B cell (primary cell): ENCODE measurements at regions not wholly inside any gene's neighbourhood (a gene's known extent, or its start where the extent isn't known, plus 50 kb on each side); places are given as distances from the start of the nearest gene placed in this dataset.

Experiments used
- ATAC-seq: fragments of 200-7000 bp; cut with Tn5 transposase; one replicate; pipeline ENCODE4 v1.10.0; 2021; ENCODE audit warnings: low read depth, mild to moderate bottlenecking, moderate number of reproducible peaks, moderate library complexity
- CTCF ChIA-PET: fragments of 350-600 bp; sonication (Branson Sonifier 250); formaldehyde crosslinking; loops from one replicate; lab custom pipeline; 2021; ENCODE audit warnings: antibody characterized with exemption, inconsistent platforms; lab: Charles Lee
- POLR2A ChIA-PET: fragments of 350-600 bp; sonication (Branson Sonifier 250); formaldehyde crosslinking; loops from one replicate; lab custom pipeline; 2021; ENCODE audit warnings: antibody characterized with exemption; lab: Charles Lee
- DNase-seq: peaks from one replicate; pipeline ENCODE4 v3.0.0; 2013
- H2AFZ ChIP-seq: 2 replicates; pipeline ENCODE4 v1.6.1; 2012; ENCODE audit warnings: mild to moderate bottlenecking, low read depth, low read length; ENCODE audit not compliant: insufficient read depth, poor library complexity, severe bottlenecking
- H3K27ac ChIP-seq, 2 donors: 1 replicate in 1 of 2; 2 replicates in 1 of 2; pipeline ENCODE4 v1.5.1; 2012 to 2013; ENCODE audit warnings: low read length in 2 of 2, mild to moderate bottlenecking in 2 of 2, moderate library complexity in 1 of 2
- H3K27me3 ChIP-seq, 4 experiments: fragments of 200-600 bp in 1 of 4; sonication (generic) in 1 of 4; replicated peaks in 1 of 4; 1 replicate in 2 of 4; 2 replicates in 2 of 4; pipeline versions ENCODE4 v1.6.1 to v1.7.0; 2013 to 2016; ENCODE audit warnings: low read length in 3 of 4, mild to moderate bottlenecking in 2 of 4, mixed read lengths in 1 of 4, moderate library complexity in 1 of 4; ENCODE audit not compliant: insufficient read depth in 4 of 4, control insufficient read depth in 3 of 4; ENCODE audit errors: control extremely low read depth in 1 of 4
- H3K36me3 ChIP-seq, 2 experiments: replicated peaks in 1 of 2; 1 replicate in 1 of 2; 2 replicates in 1 of 2; pipeline versions ENCODE4 v1.6.1 to v1.7.1; 2013; ENCODE audit warnings: low read length in 1 of 2; ENCODE audit not compliant: insufficient read depth in 2 of 2, control insufficient read depth in 1 of 2; ENCODE audit errors: control extremely low read depth in 1 of 2, extremely low read depth in 1 of 2
- H3K4me1 ChIP-seq, 2 donors: fragments of 200-600 bp in 1 of 2; sonication (generic) in 1 of 2; 1 replicate in 1 of 2; 2 replicates in 1 of 2; pipeline versions ENCODE4 v1.5.1 to v1.6.1; 2013 to 2017; ENCODE audit warnings: low read length in 2 of 2; ENCODE audit not compliant: control insufficient read depth in 2 of 2, insufficient read depth in 2 of 2
- H3K4me2 ChIP-seq: replicated peaks from 2 replicates; pipeline ENCODE3; 2012; ENCODE audit warnings: mild to moderate bottlenecking, low read depth, low read length; ENCODE audit not compliant: poor library complexity, severe bottlenecking
- H3K4me3 ChIP-seq, 5 experiments: fragments of 200-600 bp in 1 of 5; sonication (generic) in 1 of 5; 1 replicate in 3 of 5; 2 replicates in 2 of 5; pipeline versions ENCODE4 v1.5.1 to v1.7.0; 2011 to 2016; ENCODE audit warnings: low read length in 4 of 5, mild to moderate bottlenecking in 4 of 5, low read depth in 2 of 5, control low read depth in 1 of 5, moderate library complexity in 1 of 5; ENCODE audit not compliant: insufficient read depth in 1 of 5; ENCODE audit errors: control extremely low read depth in 1 of 5, extremely low read depth in 1 of 5
- H3K79me2 ChIP-seq: fragments of 200-600 bp; sonication (generic); one replicate; pipeline ENCODE4 v1.6.0; 2016; ENCODE audit warnings: low read length; ENCODE audit not compliant: control insufficient read depth, insufficient read depth
- H3K9ac ChIP-seq: fragments of 200-600 bp; sonication (generic); 2 replicates; pipeline ENCODE4 v1.6.1; 2017; ENCODE audit warnings: mild to moderate bottlenecking, low read length, moderate library complexity
- H3K9me3 ChIP-seq, 3 donors: one replicate each; pipeline versions ENCODE4 v1.6.1 to v1.7.1; 2013; ENCODE audit warnings: low read length in 2 of 3; ENCODE audit not compliant: control insufficient read depth in 2 of 3, insufficient read depth in 1 of 3; ENCODE audit errors: control extremely low read depth in 1 of 3
- H4K20me1 ChIP-seq: 2 replicates; pipeline ENCODE4 v1.6.0; 2012; ENCODE audit warnings: mild to moderate bottlenecking, low read length; ENCODE audit not compliant: insufficient read depth, control insufficient read depth, poor library complexity, severe bottlenecking
- H3K27ac Mint-ChIP-seq: one replicate; pipeline ENCODE4 v1.8.0; 2021; ENCODE audit warnings: mixed read lengths
- H3K27me3 Mint-ChIP-seq: one replicate; pipeline ENCODE4 v1.8.0; 2021; ENCODE audit warnings: mixed read lengths
- H3K4me1 Mint-ChIP-seq: one replicate; pipeline ENCODE4 v1.8.0; 2021; ENCODE audit warnings: mixed read lengths
- H3K4me3 Mint-ChIP-seq: one replicate; pipeline ENCODE4 v1.8.0; 2021; ENCODE audit warnings: mixed read lengths
- H3K9me3 Mint-ChIP-seq: one replicate; pipeline ENCODE4 v1.8.0; 2022; ENCODE audit warnings: mixed read lengths; ENCODE audit not compliant: insufficient read depth
- CTCF ChIP-seq: fragments of 200-600 bp; IDR thresholded peaks from one replicate; pipeline ENCODE4 v1.8.0; 2022; ENCODE audit warnings: antibody characterized with exemption, mild to moderate bottlenecking
- EZH2 ChIP-seq: IDR thresholded peaks from 2 replicates; pipeline ENCODE4 v1.6.1; 2012; ENCODE audit warnings: borderline replicate concordance, low read depth, mild to moderate bottlenecking, moderate library complexity, low read length; ENCODE audit not compliant: insufficient read depth, poor library complexity, severe bottlenecking
- WGBS: methylation state at CpG from one replicate; pipeline ENCODE4 v1.1.5; 2013; ENCODE audit warnings: missing lambda C conversion rate; ENCODE audit not compliant: insufficient coverage; 5-methylcytosine and 5-hydroxymethylcytosine counted together
- intact Hi-C: fragments of 100-400 bp; cut with micrococcal nuclease; formaldehyde crosslinking; loops from one replicate; pipeline ENCODE4 v1.10.0; 2022

DNA sequence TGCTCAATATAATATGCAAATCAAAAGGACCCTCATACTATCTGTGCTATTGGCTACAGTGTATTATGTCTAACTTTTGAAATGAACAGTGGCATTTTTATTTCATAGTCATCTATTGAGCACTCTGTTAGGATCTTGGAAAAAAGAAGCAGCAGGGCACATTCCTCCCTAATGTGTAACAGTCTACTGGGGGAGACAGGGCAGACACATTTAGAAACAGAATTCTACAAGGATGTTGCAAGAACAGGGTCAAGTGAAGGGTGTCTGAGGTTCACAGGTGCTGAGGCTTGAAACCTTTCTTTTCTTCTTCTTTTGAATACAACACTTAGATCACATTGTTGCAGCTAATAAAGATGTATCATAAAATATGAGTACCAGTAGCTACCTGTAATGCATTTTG lies 129.7 kb upstream of the SLC4A4 start:
- TF ChIP-seq CTCF: no peak
- TF ChIP-seq EZH2: no peak
- H3K9ac ChIP-seq: no peak overlapping the region
- H3K4me1 ChIP-seq: no peaks in the 10 kb centered on the region
- H3K27me3 ChIP-seq: no peaks in the 10 kb centered on the region
- Mint-ChIP-seq H3K9me3 (peaks cover 3% of the 10 kb centered on the region), H3K4me3 (no peak overlapping the region), H3K27ac (no peak overlapping the region), H3K27me3 (peaks cover 2% of the 10 kb centered on the region), H3K4me1 (no peaks in the 10 kb centered on the region)
- H2AFZ ChIP-seq: no peak overlapping the region
- no peak overlapping the region for H3K4me3 ChIP-seq
- no peaks in the 10 kb centered on the region for H3K9me3 ChIP-seq
- DNase-seq (no peak), ATAC-seq (no peak)
- H3K79me2 ChIP-seq: no peaks in the 10 kb centered on the region
- no peaks in the 10 kb centered on the region for H3K36me3 ChIP-seq
- ChIA-PET CTCF (no interaction called here), POLR2A (no interaction called here)
- H3K27ac ChIP-seq: no peak overlapping the region
- no peak overlapping the region for H3K4me2 ChIP-seq
- intact Hi-C loops: no loop called here
- no peaks in the 10 kb centered on the region for H4K20me1 ChIP-seq

DNA sequence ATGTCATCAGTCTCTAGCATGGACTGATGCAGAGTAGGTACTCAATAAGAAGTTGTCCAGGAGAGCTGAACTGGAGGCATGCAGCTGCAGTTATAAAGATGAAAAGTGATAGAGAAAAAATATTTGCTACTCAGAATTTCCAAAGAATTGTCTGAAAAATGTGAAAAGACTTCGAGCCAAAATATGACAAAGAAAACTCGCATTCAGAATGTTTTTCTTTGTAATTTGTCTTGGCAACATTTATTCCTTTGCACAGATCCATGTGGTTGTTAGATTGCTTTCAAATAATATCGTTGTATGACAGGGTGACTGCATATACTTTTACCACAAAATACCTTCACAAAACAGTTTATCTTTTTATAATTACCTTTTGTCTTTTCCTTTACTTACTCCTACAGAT lies 128.0 kb upstream of the SLC4A4 start:
- TF ChIP-seq EZH2 (no peak), CTCF (no peak)
- no peak overlapping the region for H3K4me3 ChIP-seq
- no peaks in the 10 kb centered on the region for H3K4me1 ChIP-seq
- Mint-ChIP-seq H3K4me1 (no peaks in the 10 kb centered on the region), H3K4me3 (no peak overlapping the region), H3K27me3 (peaks cover 10% of the 10 kb centered on the region), H3K27ac (no peak overlapping the region), H3K9me3 (peaks cover 5% of the 10 kb centered on the region)
- no peak overlapping the region for H3K9ac ChIP-seq
- intact Hi-C loops: no loop called here
- 83% methylated on average over 2 of the region's 3 CpGs for whole genome bisulfite sequencing
- POLR2A ChIA-PET: no interaction called here
- H3K4me2 ChIP-seq: no peak overlapping the region
- no peaks in the 10 kb centered on the region for H3K79me2 ChIP-seq
- no peak overlapping the region for H3K27ac ChIP-seq
- no peak for DNase-seq
- H3K9me3 ChIP-seq: no peaks in the 10 kb centered on the region
- no peak overlapping the region for H2AFZ ChIP-seq
- no peaks in the 10 kb centered on the region for H4K20me1 ChIP-seq
- H3K36me3 ChIP-seq: no peaks in the 10 kb centered on the region
- H3K27me3 ChIP-seq: no peaks in the 10 kb centered on the region
- ATAC-seq: no peak
- CTCF ChIA-PET: interaction anchor here (0.6 kb wide), 1 partner anchor 408 kb away, joined by 3 read pairs; no protein-coding TSS in a partner anchor
